SK-MEL-5 (cell line): ENCODE measurements at regions not wholly inside any gene's neighbourhood (a gene's known extent, or its start where the extent isn't known, plus 50 kb on each side); places are given as distances from the start of the nearest gene placed in this dataset.
"Not testable (repeated sequence)": the region's sequence is repeated elsewhere in the genome, so short reads cannot be mapped to it uniquely, and the experiment has no call there.

Source experiments
- DNase-seq: peaks from one replicate; pipeline ENCODE4 v3.0.0-alpha.2; 2016; ENCODE audit warnings: low read depth, low spot score
- in situ Hi-C: cut with HindIII; loops from 2 replicates; pipeline ENCODE4 v1.10.0; 2016; ENCODE audit warnings: low sequenced_read_pairs, high pct_unique_total_duplicates, low pct_unique_long_range_greater_than_20kb

GRCh38 chr20:48458601-48459385, 369.0 kb downstream of the PREX1 start:
- no peak for DNase-seq
- in situ Hi-C loops = no loop called here

- no peak for DNase-seq
- in situ Hi-C loops = no loop called here
Observed at GRCh38 chr20:48458003-48458377, 369.8 kb downstream of the PREX1 start.

- in situ Hi-C loops = no loop called here
- no peak for DNase-seq
Observed at GRCh38 chr20:48457193-48458002, 370.4 kb downstream of the PREX1 start.

- no peak for DNase-seq
- in situ Hi-C loops = no loop called here
Observed at GRCh38 chr20:48456366-48457192, 371.2 kb downstream of the PREX1 start.

- DNase-seq = no peak
- in situ Hi-C loops = no loop called here
Observed at GRCh38 chr20:48455651-48456365, 372.0 kb downstream of the PREX1 start.

- no peak for DNase-seq
- in situ Hi-C loops = no loop called here
Observed at GRCh38 chr20:48454671-48455490, 372.9 kb downstream of the PREX1 start.

- DNase-seq = no peak
- in situ Hi-C loops = no loop called here
Observed at GRCh38 chr20:48453477-48454093, 374.2 kb downstream of the PREX1 start.

- DNase-seq = no peak
- in situ Hi-C loops = no loop called here
Observed at GRCh38 chr20:48451401-48451800, 376.4 kb downstream of the PREX1 start.

- no peak for DNase-seq
- in situ Hi-C loops = no loop called here
Observed at GRCh38 chr20:48448666-48449600, 378.9 kb downstream of the PREX1 start.

GRCh38 chr20:48447456-48447855, 380.3 kb downstream of the PREX1 start:
- DNase-seq = no peak

GRCh38 chr20:48445827-48446226, 382.0 kb downstream of the PREX1 start:
- in situ Hi-C loops = no loop called here
- DNase-seq = no peak

More at GRCh38 chr20:48447456-48447855, 380.3 kb downstream of the PREX1 start:
- in situ Hi-C loops = no loop called here

GRCh38 chr20:48444249-48444648, 383.6 kb downstream of the PREX1 start:
- in situ Hi-C loops = no loop called here

GRCh38 chr20:48440916-48441315, 386.9 kb downstream of the PREX1 start:
- in situ Hi-C loops = no loop called here
- no peak for DNase-seq

More at GRCh38 chr20:48444249-48444648, 383.6 kb downstream of the PREX1 start:
- DNase-seq = no peak

- DNase-seq, in situ Hi-C loops: not testable (repeated sequence)
Observed at GRCh38 chr20:48440261-48440660, 387.5 kb downstream of the PREX1 start.

- in situ Hi-C loops = no loop called here
- DNase-seq = no peak
Observed at GRCh38 chr20:48437146-48437545, 390.7 kb downstream of the PREX1 start.
